GM21737 (cell line): ENCODE measurements at regions not wholly inside any gene's neighbourhood (a gene's known extent, or its start where the extent isn't known, plus 50 kb on each side); places are given as distances from the start of the nearest gene placed in this dataset.
"Not testable (repeated sequence)": the region's sequence is repeated elsewhere in the genome, so short reads cannot be mapped to it uniquely, and the experiment has no call there.

ENCODE experiments used
- ATAC-seq: cut with Tn5 transposase; IDR thresholded peaks from one replicate; pipeline ENCODE4 v1.9.1; 2021; ENCODE audit warnings: mild to moderate bottlenecking, moderate library complexity; ENCODE audit not compliant: unreplicated experiment

- ATAC-seq: no peak
These were observed 61.2 kb downstream of the VIP start for GRCh38 chr6:152811785-152812184.

GRCh38 chr6:152815230-152815872, 64.8 kb downstream of the VIP start:
- no peak for ATAC-seq

- ATAC-seq: no peak
These were observed 65.5 kb downstream of the VIP start for GRCh38 chr6:152816055-152816454.

- no peak for ATAC-seq
These were observed 70.9 kb downstream of the VIP start for GRCh38 chr6:152821525-152821924.

- no peak for ATAC-seq
These were observed 74.1 kb downstream of the VIP start for GRCh38 chr6:152824666-152825065.

GRCh38 chr6:152828431-152828830, 77.8 kb downstream of the VIP start:
- ATAC-seq: no peak

- not testable (repeated sequence) for ATAC-seq
These were observed 83.8 kb downstream of the VIP start for GRCh38 chr6:152834366-152834765.

- no peak for ATAC-seq
These were observed 85.9 kb downstream of the VIP start for GRCh38 chr6:152836523-152836922.

- no peak for ATAC-seq
These were observed 94.8 kb downstream of the VIP start for GRCh38 chr6:152845421-152845820.

- no peak for ATAC-seq
These were observed 96.2 kb downstream of the VIP start for GRCh38 chr6:152846825-152847224.

- no peak for ATAC-seq
These were observed 98.3 kb downstream of the VIP start for GRCh38 chr6:152848919-152849318.

GRCh38 chr6:152854086-152854795, 103.6 kb downstream of the VIP start:
- no peak for ATAC-seq

- ATAC-seq: no peak
These were observed 107.5 kb downstream of the VIP start for GRCh38 chr6:152858141-152858540.

- ATAC-seq: no peak
These were observed 108.6 kb downstream of the VIP start for GRCh38 chr6:152859225-152859624.

- ATAC-seq: peak; percentile 95
These were observed 113.2 kb downstream of the VIP start for GRCh38 chr6:152863618-152864326.

- no peak for ATAC-seq
These were observed 108.6 kb downstream of the FBXO5 start for GRCh38 chr6:152874267-152874666.

- ATAC-seq: no peak
These were observed 107.8 kb downstream of the FBXO5 start for GRCh38 chr6:152874846-152875568.

- ATAC-seq: no peak
These were observed 103.2 kb downstream of the FBXO5 start for GRCh38 chr6:152879681-152880080.

- no peak for ATAC-seq
These were observed 89.7 kb downstream of the FBXO5 start for GRCh38 chr6:152893187-152893586.

- ATAC-seq: no peak
These were observed 85.9 kb downstream of the FBXO5 start for GRCh38 chr6:152896923-152897322.

- ATAC-seq: peak; percentile 97
These were observed 84.9 kb downstream of the FBXO5 start for GRCh38 chr6:152897807-152898399.
